ENCODE measurements at regions not wholly inside any gene's neighbourhood (a gene's known extent, or its start where the extent isn't known, plus 50 kb on each side); places are given as distances from the start of the nearest gene placed in this dataset.

GRCh38 chr3:110579840-110580550 is 491.6 kb upstream of the NECTIN3 start:
- TF ChIP-seq, protein P1, sequence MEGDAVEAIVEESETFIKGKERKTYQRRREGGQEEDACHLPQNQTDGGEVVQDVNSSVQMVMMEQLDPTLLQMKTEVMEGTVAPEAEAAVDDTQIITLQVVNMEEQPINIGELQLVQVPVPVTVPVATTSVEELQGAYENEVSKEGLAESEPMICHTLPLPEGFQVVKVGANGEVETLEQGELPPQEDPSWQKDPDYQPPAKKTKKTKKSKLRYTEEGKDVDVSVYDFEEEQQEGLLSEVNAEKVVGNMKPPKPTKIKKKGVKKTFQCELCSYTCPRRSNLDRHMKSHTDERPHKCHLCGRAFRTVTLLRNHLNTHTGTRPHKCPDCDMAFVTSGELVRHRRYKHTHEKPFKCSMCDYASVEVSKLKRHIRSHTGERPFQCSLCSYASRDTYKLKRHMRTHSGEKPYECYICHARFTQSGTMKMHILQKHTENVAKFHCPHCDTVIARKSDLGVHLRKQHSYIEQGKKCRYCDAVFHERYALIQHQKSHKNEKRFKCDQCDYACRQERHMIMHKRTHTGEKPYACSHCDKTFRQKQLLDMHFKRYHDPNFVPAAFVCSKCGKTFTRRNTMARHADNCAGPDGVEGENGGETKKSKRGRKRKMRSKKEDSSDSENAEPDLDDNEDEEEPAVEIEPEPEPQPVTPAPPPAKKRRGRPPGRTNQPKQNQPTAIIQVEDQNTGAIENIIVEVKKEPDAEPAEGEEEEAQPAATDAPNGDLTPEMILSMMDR (IDR thresholded peaks at IDR 0.05), result no peak
- no peak for TF ChIP-seq POLR2A (IDR thresholded peaks at IDR 0.05)

All from uterus (tissue), 2 donors.